Karpas-422 (cell line): ENCODE measurements at regions not wholly inside any gene's neighbourhood (a gene's known extent, or its start where the extent isn't known, plus 50 kb on each side); places are given as distances from the start of the nearest gene placed in this dataset.

Experiments
- DNase-seq: peaks from one replicate; pipeline ENCODE4 v3.0.0-alpha.2; 2015
- H2AFZ ChIP-seq: fragments of 200-600 bp; sonication (generic); 2 replicates; pipeline ENCODE4 v1.6.1; 2014; ENCODE audit warnings: antibody characterized with exemption, low read length, mixed read lengths
- H3K27ac ChIP-seq: fragments of 200-600 bp; sonication (generic); 2 replicates; pipeline ENCODE4 v1.5.1; 2014; ENCODE audit warnings: mild to moderate bottlenecking, low read length, moderate library complexity
- H3K27me3 ChIP-seq: fragments of 200-600 bp; sonication (generic); 2 replicates; pipeline ENCODE4 v1.6.1; 2014; ENCODE audit warnings: low read length, mixed read lengths
- H3K36me3 ChIP-seq: fragments of 200-600 bp; sonication (generic); 2 replicates; pipeline ENCODE4 v1.6.1; 2014; ENCODE audit warnings: low read length, mixed read lengths; ENCODE audit not compliant: insufficient read depth
- H3K4me1 ChIP-seq: fragments of 200-600 bp; sonication (generic); 2 replicates; pipeline ENCODE4 v1.6.1; 2014; ENCODE audit warnings: mild to moderate bottlenecking, low read length, mixed read lengths
- H3K4me2 ChIP-seq: fragments of 200-600 bp; sonication (generic); 2 replicates; pipeline ENCODE4 v1.6.1; 2014; ENCODE audit warnings: low read length, low read depth, mild to moderate bottlenecking; ENCODE audit not compliant: poor library complexity, severe bottlenecking
- H3K4me3 ChIP-seq: fragments of 200-600 bp; sonication (generic); 2 replicates; pipeline ENCODE4 v1.5.1; 2014; ENCODE audit warnings: mild to moderate bottlenecking, antibody characterized with exemption, low read length, mixed read lengths
- H3K79me2 ChIP-seq: fragments of 200-600 bp; sonication (generic); 2 replicates; pipeline ENCODE4 v1.6.1; 2014; ENCODE audit warnings: mild to moderate bottlenecking, low read length, mixed read lengths
- H3K9ac ChIP-seq: fragments of 200-600 bp; sonication (generic); 2 replicates; pipeline ENCODE4 v1.6.0; 2014; ENCODE audit warnings: low read length
- H3K9me2 ChIP-seq: fragments of 200-600 bp; sonication (generic), shearing (Covaris generic); replicated peaks from 2 replicates; pipeline ENCODE4 v1.6.0; 2014; ENCODE audit warnings: mild to moderate bottlenecking, low read length, moderate library complexity; ENCODE audit not compliant: insufficient read depth
- H3K9me3 ChIP-seq: fragments of 300-700, 200-600 bp; sonication (generic); 2 replicates; pipeline ENCODE4 v1.6.1; 2014; ENCODE audit warnings: low read length, mixed read lengths
- H4K20me1 ChIP-seq: fragments of 200-600 bp; sonication (generic); 2 replicates; pipeline ENCODE4 v1.6.1; 2014; ENCODE audit warnings: mild to moderate bottlenecking, antibody characterized with exemption, low read length, low read depth; ENCODE audit not compliant: insufficient read depth

GRCh38 chr20:33908336-33908735 is 85.4 kb upstream of the RALY start:
- H3K4me3 ChIP-seq: no peak overlapping the region
- no peak for DNase-seq
- H3K4me1 ChIP-seq: peaks cover 6% of the 10 kb centered on the region
- H3K27ac ChIP-seq: no peak overlapping the region
- H3K27me3 ChIP-seq: no peaks in the 10 kb centered on the region
- H3K36me3 ChIP-seq: no peaks in the 10 kb centered on the region
- H2AFZ ChIP-seq: no peak overlapping the region
- no peak overlapping the region for H3K9ac ChIP-seq
- no peaks in the 10 kb centered on the region for H3K79me2 ChIP-seq
- no peaks in the 10 kb centered on the region for H3K9me3 ChIP-seq
- no peaks in the 10 kb centered on the region for H3K9me2 ChIP-seq
- no peaks in the 10 kb centered on the region for H4K20me1 ChIP-seq
- no peak overlapping the region for H3K4me2 ChIP-seq

- Histone ChIP-seq H3K9me3 (no peaks in the 10 kb centered on the region), H3K4me2 (no peak overlapping the region), H3K9ac (no peak overlapping the region), H3K27ac (no peak overlapping the region), H4K20me1 (no peaks in the 10 kb centered on the region), H3K4me3 (no peak overlapping the region), H3K9me2 (no peaks in the 10 kb centered on the region), H3K27me3 (no peaks in the 10 kb centered on the region), H3K4me1 (peaks cover 6% of the 10 kb centered on the region), H3K36me3 (no peaks in the 10 kb centered on the region), H3K79me2 (no peaks in the 10 kb centered on the region), H2AFZ (no peak overlapping the region)
- no peak for DNase-seq
Observed at GRCh38 chr20:33908868-33909267, 84.8 kb upstream of the RALY start.

GRCh38 chr20:33909331-33909921 is 84.3 kb upstream of the RALY start:
- Histone ChIP-seq H3K9ac (no peak overlapping the region), H3K9me3 (no peaks in the 10 kb centered on the region), H3K36me3 (no peaks in the 10 kb centered on the region), H2AFZ (no peak overlapping the region), H3K27ac (no peak overlapping the region), H3K4me1 (peaks cover 6% of the 10 kb centered on the region), H3K79me2 (no peaks in the 10 kb centered on the region), H4K20me1 (no peaks in the 10 kb centered on the region), H3K4me2 (no peak overlapping the region), H3K27me3 (no peaks in the 10 kb centered on the region), H3K4me3 (no peak overlapping the region), H3K9me2 (no peaks in the 10 kb centered on the region)
- no peak for DNase-seq

- Histone ChIP-seq H3K9me3 (no peaks in the 10 kb centered on the region), H3K4me2 (no peak overlapping the region), H3K9me2 (no peaks in the 10 kb centered on the region), H3K27me3 (no peaks in the 10 kb centered on the region), H2AFZ (no peak overlapping the region), H3K9ac (no peak overlapping the region), H3K27ac (no peak overlapping the region), H3K79me2 (no peaks in the 10 kb centered on the region), H4K20me1 (no peaks in the 10 kb centered on the region), H3K4me3 (no peak overlapping the region), H3K36me3 (no peaks in the 10 kb centered on the region), H3K4me1 (peaks cover 6% of the 10 kb centered on the region)
- DNase-seq: no peak
Observed at GRCh38 chr20:33910056-33910455, 83.7 kb upstream of the RALY start.

- Histone ChIP-seq H3K36me3 (no peaks in the 10 kb centered on the region), H3K9me2 (no peaks in the 10 kb centered on the region), H3K4me1 (peaks cover 6% of the 10 kb centered on the region), H3K4me2 (no peak overlapping the region), H4K20me1 (no peaks in the 10 kb centered on the region), H3K79me2 (no peaks in the 10 kb centered on the region), H3K27me3 (no peaks in the 10 kb centered on the region), H3K9ac (no peak overlapping the region), H3K9me3 (no peaks in the 10 kb centered on the region), H2AFZ (no peak overlapping the region), H3K4me3 (no peak overlapping the region), H3K27ac (no peak overlapping the region)
- DNase-seq: no peak
Observed at GRCh38 chr20:33910529-33911327, 83.0 kb upstream of the RALY start.

GRCh38 chr20:33914919-33915318 is 78.8 kb upstream of the RALY start:
- Histone ChIP-seq H2AFZ (no peak overlapping the region), H3K27me3 (no peaks in the 10 kb centered on the region), H3K4me1 (peaks cover 6% of the 10 kb centered on the region), H3K9ac (no peak overlapping the region), H3K4me2 (no peak overlapping the region), H3K36me3 (no peaks in the 10 kb centered on the region), H3K79me2 (no peaks in the 10 kb centered on the region), H3K9me2 (no peaks in the 10 kb centered on the region), H4K20me1 (no peaks in the 10 kb centered on the region), H3K27ac (no peak overlapping the region), H3K9me3 (no peaks in the 10 kb centered on the region), H3K4me3 (no peak overlapping the region)
- DNase-seq: peak; percentile 51

- Histone ChIP-seq H3K27me3 (no peaks in the 10 kb centered on the region), H3K79me2 (no peaks in the 10 kb centered on the region), H2AFZ (no peak overlapping the region), H3K9ac (no peak overlapping the region), H3K4me1 (peaks cover 1% of the 10 kb centered on the region), H3K9me3 (no peaks in the 10 kb centered on the region), H3K4me2 (no peak overlapping the region), H3K4me3 (no peak overlapping the region), H4K20me1 (no peaks in the 10 kb centered on the region), H3K27ac (no peak overlapping the region), H3K9me2 (no peaks in the 10 kb centered on the region), H3K36me3 (no peaks in the 10 kb centered on the region)
- DNase-seq: peak; percentile 76
Observed at GRCh38 chr20:33915726-33916331, 77.9 kb upstream of the RALY start.

GRCh38 chr20:33916768-33917167 is 76.9 kb upstream of the RALY start:
- no peaks in the 10 kb centered on the region for H3K9me3 ChIP-seq
- H3K4me1 ChIP-seq: no peaks in the 10 kb centered on the region

More at GRCh38 chr20:33916768-33917167, 76.9 kb upstream of the RALY start:
- no peaks in the 10 kb centered on the region for H3K79me2 ChIP-seq
- H3K4me2 ChIP-seq: no peak overlapping the region
- H2AFZ ChIP-seq: no peak overlapping the region
- no peak for DNase-seq
- no peak overlapping the region for H3K4me3 ChIP-seq
- no peaks in the 10 kb centered on the region for H3K27me3 ChIP-seq
- no peak overlapping the region for H3K27ac ChIP-seq
- no peaks in the 10 kb centered on the region for H3K36me3 ChIP-seq
- no peaks in the 10 kb centered on the region for H3K9me2 ChIP-seq
- H3K9ac ChIP-seq: no peak overlapping the region
- H4K20me1 ChIP-seq: no peaks in the 10 kb centered on the region
